A673 (cell line): ENCODE measurements at regions not wholly inside any gene's neighbourhood (a gene's known extent, or its start where the extent isn't known, plus 50 kb on each side); places are given as distances from the start of the nearest gene placed in this dataset.

Experiments
- BruUV-seq: library from RNA; stranded (reverse); fragments of 400-500 nt; replicated peaks from 2 replicates; lab custom pipeline; 2021; lab: Mats Ljungman, UMichigan
- CTCF ChIA-PET: fragments of 300-600 bp; sonication (Branson Sonifier 250); formaldehyde crosslinking; loops from one replicate; lab custom pipeline; 2022; ENCODE audit warnings: antibody characterized with exemption; lab: Charles Lee
- POLR2A ChIA-PET: fragments of 300-600 bp; sonication (Branson Sonifier 250); formaldehyde crosslinking; loops from one replicate; lab custom pipeline; 2022; ENCODE audit warnings: antibody characterized with exemption; ENCODE audit not compliant: low non-redundant PET; lab: Charles Lee
- DNase-seq: peaks from one replicate; pipeline ENCODE4 v3.0.0-alpha.2; 2015; ENCODE audit warnings: low spot score
- H3K27ac ChIP-seq: fragments of 200-600 bp; sonication (generic); 2 replicates; pipeline ENCODE4 v1.5.1; 2016; ENCODE audit warnings: mixed run types, low read depth, mild to moderate bottlenecking, mixed read lengths, antibody characterized with exemption, low read length; ENCODE audit not compliant: poor library complexity, severe bottlenecking
- H3K27me3 ChIP-seq: fragments of 200-600 bp; sonication (generic); replicated peaks from 2 replicates; pipeline ENCODE4 v1.6.1; 2017; ENCODE audit warnings: mixed run types, low read depth, mild to moderate bottlenecking, mixed read lengths, antibody characterized with exemption, low read length; ENCODE audit not compliant: insufficient read depth, poor library complexity
- H3K36me3 ChIP-seq: fragments of 200-600 bp; sonication (generic); 2 replicates; pipeline ENCODE4 v1.6.1; 2016; ENCODE audit warnings: mixed run types, mild to moderate bottlenecking, mixed read lengths, antibody characterized with exemption, low read length; ENCODE audit not compliant: insufficient read depth, poor library complexity, severe bottlenecking
- H3K4me1 ChIP-seq: fragments of 200-600 bp; sonication (generic); 2 replicates; pipeline ENCODE4 v1.6.1; 2017; ENCODE audit warnings: mixed run types, mild to moderate bottlenecking, mixed read lengths, antibody characterized with exemption, low read length; ENCODE audit not compliant: insufficient read depth, poor library complexity, severe bottlenecking
- H3K4me3 ChIP-seq: fragments of 200-600 bp; sonication (generic); 2 replicates; pipeline ENCODE4 v1.5.1; 2016; ENCODE audit warnings: low read depth, mixed run types, mild to moderate bottlenecking, mixed read lengths, low read length; ENCODE audit not compliant: poor library complexity, severe bottlenecking
- H3K9me3 ChIP-seq: fragments of 200-600 bp; sonication (generic); 2 replicates; pipeline ENCODE4 v1.6.1; 2016; ENCODE audit warnings: mixed run types, low read depth, mild to moderate bottlenecking, mixed read lengths, antibody characterized with exemption, low read length; ENCODE audit not compliant: poor library complexity, severe bottlenecking
- CTCF ChIP-seq: fragments of 300-800, 200-600 bp; sonication (generic); conservative IDR thresholded peaks from 2 replicates; pipeline ENCODE4 v1.5.1; 2017; ENCODE audit warnings: low read depth, mild to moderate bottlenecking, antibody characterized with exemption, low read length, moderate library complexity, mixed read lengths
- EZH2 ChIP-seq: fragments of 200-600 bp; sonication (generic); IDR thresholded peaks from 2 replicates; pipeline ENCODE4 v1.6.1; 2017; ENCODE audit warnings: borderline replicate concordance, low read depth, mild to moderate bottlenecking, mixed read lengths, antibody characterized with exemption, low read length; ENCODE audit not compliant: poor library complexity, severe bottlenecking
- intact Hi-C: fragments of 100-400 bp; cut with micrococcal nuclease; formaldehyde crosslinking; loops from one replicate; pipeline ENCODE4 v1.10.0; 2022; ENCODE audit not compliant: unreplicated experiment

GRCh38 chr5:118165619-118166018 is 822.7 kb downstream of the DTWD2 start:
- H3K36me3 ChIP-seq, result no peaks in the 10 kb centered on the region
- no peaks in the 10 kb centered on the region for H3K9me3 ChIP-seq
- DNase-seq, result no peak
- CTCF ChIA-PET, result no interaction called here
- BruUV-seq, result no TSS peak
- H3K4me1 ChIP-seq, result no peaks in the 10 kb centered on the region
- intact Hi-C loops, result no loop called here
- H3K27ac ChIP-seq, result no peak overlapping the region
- TF ChIP-seq EZH2 (no peak), CTCF (no peak)
- POLR2A ChIA-PET, result no interaction called here
- H3K4me3 ChIP-seq, result no peak overlapping the region
- no peaks in the 10 kb centered on the region for H3K27me3 ChIP-seq

- H3K9me3 ChIP-seq, result no peaks in the 10 kb centered on the region
- H3K36me3 ChIP-seq, result no peaks in the 10 kb centered on the region
- no peaks in the 10 kb centered on the region for H3K4me1 ChIP-seq
- CTCF ChIA-PET, result interaction anchor here (0.6 kb wide), 1 partner anchor 99 kb away, joined by 8 read pairs; no protein-coding TSS in a partner anchor
- no peak overlapping the region for H3K4me3 ChIP-seq
- no TSS peak for BruUV-seq
- DNase-seq, result no peak
- no peak overlapping the region for H3K27ac ChIP-seq
- POLR2A ChIA-PET, result no interaction called here
- no peaks in the 10 kb centered on the region for H3K27me3 ChIP-seq
- TF ChIP-seq CTCF, result no peak
- TF ChIP-seq EZH2, result no peak
- intact Hi-C loops, result no loop called here
Measured at GRCh38 chr5:118156181-118156580, 832.2 kb downstream of the DTWD2 start.

GRCh38 chr5:118146824-118147223 is 841.5 kb downstream of the DTWD2 start:
- Histone ChIP-seq H3K9me3 (no peaks in the 10 kb centered on the region), H3K4me3 (no peak overlapping the region), H3K4me1 (no peaks in the 10 kb centered on the region), H3K27me3 (no peaks in the 10 kb centered on the region), H3K36me3 (no peaks in the 10 kb centered on the region), H3K27ac (no peak overlapping the region)
- CTCF ChIA-PET, result no interaction called here
- POLR2A ChIA-PET, result no interaction called here
- no peak for TF ChIP-seq CTCF
- no peak for TF ChIP-seq EZH2
- BruUV-seq, result no TSS peak
- intact Hi-C loops, result no loop called here
- no peak for DNase-seq
